ENCODE measurements at regions not wholly inside any gene's neighbourhood (a gene's known extent, or its start where the extent isn't known, plus 50 kb on each side); places are given as distances from the start of the nearest gene placed in this dataset.
"Not testable (repeated sequence)": the region's sequence is repeated elsewhere in the genome, so short reads cannot be mapped to it uniquely, and the experiment has no call there.

- DNase-seq, result no peak
These were observed 319.9 kb upstream of the DUSP10 start for GRCh38 chr1:222061711-222062359.

- DNase-seq, result no peak
These were observed 318.5 kb upstream of the DUSP10 start for GRCh38 chr1:222060210-222060916.

- no peak for DNase-seq
These were observed 316.4 kb upstream of the DUSP10 start for GRCh38 chr1:222058249-222058648.

- no peak for DNase-seq
These were observed 315.3 kb upstream of the DUSP10 start for GRCh38 chr1:222057162-222057561.

- no peak for DNase-seq
These were observed 312.5 kb upstream of the DUSP10 start for GRCh38 chr1:222054416-222054815.

- DNase-seq, result no peak
These were observed 312.0 kb upstream of the DUSP10 start for GRCh38 chr1:222053790-222054294.

- not testable (repeated sequence) for DNase-seq
These were observed 309.4 kb upstream of the DUSP10 start for GRCh38 chr1:222051311-222051710.

GRCh38 chr1:222049661-222050060 is 307.8 kb upstream of the DUSP10 start:
- DNase-seq, result not testable (repeated sequence)

- DNase-seq, result no peak
These were observed 307.3 kb upstream of the DUSP10 start for GRCh38 chr1:222049176-222049575.

GRCh38 chr1:222048094-222048595 is 306.3 kb upstream of the DUSP10 start:
- DNase-seq, result peak; percentile 88

- no peak for DNase-seq
These were observed 305.5 kb upstream of the DUSP10 start for GRCh38 chr1:222047366-222047765.

- DNase-seq, result no peak
These were observed 304.9 kb upstream of the DUSP10 start for GRCh38 chr1:222046684-222047263.

- peak; percentile 74 for DNase-seq
These were observed 303.9 kb upstream of the DUSP10 start for GRCh38 chr1:222045786-222046185.

GRCh38 chr1:222045236-222045635 is 303.3 kb upstream of the DUSP10 start:
- DNase-seq, result no peak

GRCh38 chr1:222043444-222044292 is 301.8 kb upstream of the DUSP10 start:
- peak; percentile 94 for DNase-seq

- DNase-seq, result peak; percentile 93
These were observed 300.2 kb upstream of the DUSP10 start for GRCh38 chr1:222042120-222042519.

- DNase-seq, result no peak
These were observed 299.1 kb upstream of the DUSP10 start for GRCh38 chr1:222040955-222041354.

- no peak for DNase-seq
These were observed 298.4 kb upstream of the DUSP10 start for GRCh38 chr1:222040121-222040805.

- no peak for DNase-seq
These were observed 297.1 kb upstream of the DUSP10 start for GRCh38 chr1:222038971-222039370.

GRCh38 chr1:222037720-222038119 is 295.8 kb upstream of the DUSP10 start:
- no peak for DNase-seq

- DNase-seq, result peak; percentile 30
These were observed 292.9 kb upstream of the DUSP10 start for GRCh38 chr1:222034790-222035189.

GRCh38 chr1:222033450-222033849 is 291.6 kb upstream of the DUSP10 start:
- no peak for DNase-seq
